ENCODE measurements at regions not wholly inside any gene's neighbourhood (a gene's known extent, or its start where the extent isn't known, plus 50 kb on each side); places are given as distances from the start of the nearest gene placed in this dataset.

- Histone ChIP-seq H3K9ac (ENCODE audit: low read length) (no peak overlapping the region), H3K4me2 (ENCODE audit: low read length) (no peak overlapping the region), H2AFZ (ENCODE audit: low read depth, low read length) (no peak overlapping the region), H4K20me1 (ENCODE audit: insufficient read depth) (no peaks in the 10 kb centered on the region), H3K79me2 (replicated peaks; ENCODE audit: insufficient read depth, low read length) (no peaks in the 10 kb centered on the region), H3K9me2 (ENCODE audit: insufficient read depth, low read length) (no peaks in the 10 kb centered on the region), H3K27me3 (ENCODE audit: insufficient read depth, low read depth, low read length) (no peaks in the 10 kb centered on the region), H3K4me3 (ENCODE audit: low read length) (no peak overlapping the region), H3K36me3 (ENCODE audit: insufficient read depth, low read length) (no peaks in the 10 kb centered on the region), H3K9me3 (ENCODE audit: low read length) (no peaks in the 10 kb centered on the region), H3F3A (ENCODE audit: insufficient read depth, low read length, poor library complexity, severe bottlenecking) (no peaks in the 10 kb centered on the region), H3K27ac (ENCODE audit: low read length) (peak overlapping the region; percentile 25)
- no peak for TF ChIP-seq REST (IDR thresholded peaks at IDR 0.05; ENCODE audit: borderline replicate concordance)
- TF ChIP-seq TAF1 (IDR thresholded peaks at IDR 0.05; ENCODE audit: low read depth): no peak
- TF ChIP-seq EP300 (conservative IDR thresholded peaks at IDR 0.05; ENCODE audit: poor library complexity, severe bottlenecking): no peak
- no peak for TF ChIP-seq MXI1 (conservative IDR thresholded peaks at IDR 0.05; ENCODE audit: poor library complexity, severe bottlenecking)
- no peak for TF ChIP-seq POLR2AphosphoS5 (IDR thresholded peaks at IDR 0.05)
- TF ChIP-seq CTCF (IDR thresholded peaks at IDR 0.05; ENCODE audit: poor library complexity, severe bottlenecking): no peak
- TF ChIP-seq RAD21 (conservative IDR thresholded peaks at IDR 0.05): no peak
- TF ChIP-seq EZH2 (IDR thresholded peaks at IDR 0.05; ENCODE audit: borderline replicate concordance, insufficient read depth, low read length, poor library complexity, severe bottlenecking): no peak
- no peak for TF ChIP-seq SMC3 (conservative IDR thresholded peaks at IDR 0.05; ENCODE audit: poor library complexity)
Measured at GRCh38 chr1:98333406-98333805, 328.1 kb upstream of the SNX7 start.

DNA sequence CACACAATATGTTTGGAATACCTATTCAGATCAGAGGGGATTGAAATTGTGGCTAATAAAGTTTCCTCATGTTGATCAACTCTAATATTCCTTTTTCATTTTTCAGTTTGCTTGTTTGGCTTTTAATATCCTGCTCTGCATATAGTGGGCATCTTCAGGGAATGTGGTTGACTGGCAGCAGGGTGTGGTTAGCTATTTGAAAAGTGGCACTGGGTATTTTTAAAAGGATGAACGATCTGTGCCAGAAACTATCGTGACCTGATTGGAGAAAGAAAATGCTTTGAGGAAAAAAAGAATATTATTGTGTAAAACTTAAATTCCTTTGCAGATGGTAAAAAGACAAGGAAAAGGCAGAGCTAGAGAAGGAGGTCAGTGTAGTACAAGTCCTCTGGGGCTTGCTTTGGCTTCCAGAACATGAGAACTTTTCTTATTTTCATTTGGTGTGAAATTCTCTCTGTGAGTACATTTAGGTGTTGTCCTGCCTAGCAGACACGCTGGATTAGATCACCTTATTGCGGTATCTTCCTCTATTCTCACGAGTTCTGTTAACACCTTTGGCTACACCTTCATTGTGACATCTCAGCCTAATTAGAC, 329.7 kb upstream of the SNX7 start:
- H4K20me1 ChIP-seq (ENCODE audit: insufficient read depth): no peaks in the 10 kb centered on the region
- H3K4me2 ChIP-seq (ENCODE audit: low read length): no peak overlapping the region
- H3K27ac ChIP-seq (ENCODE audit: low read length): no peak overlapping the region
- H3K4me3 ChIP-seq (ENCODE audit: low read length): no peak overlapping the region
- TF ChIP-seq CTCF (IDR thresholded peaks at IDR 0.05; ENCODE audit: poor library complexity, severe bottlenecking) (no peak), REST (IDR thresholded peaks at IDR 0.05; ENCODE audit: borderline replicate concordance) (no peak), RAD21 (conservative IDR thresholded peaks at IDR 0.05) (no peak), EP300 (conservative IDR thresholded peaks at IDR 0.05; ENCODE audit: poor library complexity, severe bottlenecking) (no peak), MXI1 (conservative IDR thresholded peaks at IDR 0.05; ENCODE audit: poor library complexity, severe bottlenecking) (no peak), POLR2AphosphoS5 (IDR thresholded peaks at IDR 0.05) (no peak)
- no peak overlapping the region for H3K9ac ChIP-seq (ENCODE audit: low read length)
- no peaks in the 10 kb centered on the region for H3K9me2 ChIP-seq (ENCODE audit: insufficient read depth, low read length)
- no peaks in the 10 kb centered on the region for H3K9me3 ChIP-seq (ENCODE audit: low read length)
- no peaks in the 10 kb centered on the region for H3K27me3 ChIP-seq (ENCODE audit: insufficient read depth, low read depth, low read length)
- H2AFZ ChIP-seq (ENCODE audit: low read depth, low read length): no peak overlapping the region
- no peaks in the 10 kb centered on the region for H3K79me2 ChIP-seq (replicated peaks; ENCODE audit: insufficient read depth, low read length)
- H3F3A ChIP-seq (ENCODE audit: insufficient read depth, low read length, poor library complexity, severe bottlenecking): no peaks in the 10 kb centered on the region
- H3K36me3 ChIP-seq (ENCODE audit: insufficient read depth, low read length): no peaks in the 10 kb centered on the region
